WERI-Rb-1 (cell line): ENCODE measurements at regions not wholly inside any gene's neighbourhood (a gene's known extent, or its start where the extent isn't known, plus 50 kb on each side); places are given as distances from the start of the nearest gene placed in this dataset.
"Not testable (repeated sequence)": the region's sequence is repeated elsewhere in the genome, so short reads cannot be mapped to it uniquely, and the experiment has no call there.

Experiments
- DNase-seq: peaks from one replicate; pipeline ENCODE4 v3.0.0-alpha.2; 2020
- H3K27ac ChIP-seq: fragments of 250-450 bp; sonication (Bioruptor Pico); 2 replicates; pipeline ENCODE4 v1.5.1; 2020; ENCODE audit warnings: mild to moderate bottlenecking, moderate library complexity
- H3K27me3 ChIP-seq: fragments of 250-450 bp; sonication (Bioruptor Pico); 2 replicates; pipeline ENCODE4 v1.5.1; 2021; ENCODE audit warnings: mild to moderate bottlenecking, low read depth, moderate library complexity; ENCODE audit not compliant: insufficient read depth, severe bottlenecking
- H3K36me3 ChIP-seq: fragments of 250-450 bp; sonication (Bioruptor Pico); 2 replicates; pipeline ENCODE4 v1.5.1; 2020; ENCODE audit warnings: mild to moderate bottlenecking, moderate library complexity
- H3K4me3 ChIP-seq: 2 replicates; pipeline ENCODE4 v1.5.1; 2011; ENCODE audit warnings: low read depth, mild to moderate bottlenecking, control low read depth, low read length
- H3K9me3 ChIP-seq: fragments of 250-450 bp; sonication (Bioruptor Pico); 2 replicates; pipeline ENCODE4 v1.5.1; 2021; ENCODE audit warnings: mild to moderate bottlenecking, moderate library complexity; ENCODE audit not compliant: severe bottlenecking
- TF ChIP-seq, protein P1 (sequence below): IDR thresholded peaks from 2 replicates; pipeline ENCODE4 v1.5.1; 2011; ENCODE audit warnings: low read depth, mild to moderate bottlenecking, control low read depth, inconsistent platforms, low read length

GRCh38 chr5:10110228-10110627, 139.5 kb downstream of the ATPSCKMT start:
- TF ChIP-seq, protein P1, sequence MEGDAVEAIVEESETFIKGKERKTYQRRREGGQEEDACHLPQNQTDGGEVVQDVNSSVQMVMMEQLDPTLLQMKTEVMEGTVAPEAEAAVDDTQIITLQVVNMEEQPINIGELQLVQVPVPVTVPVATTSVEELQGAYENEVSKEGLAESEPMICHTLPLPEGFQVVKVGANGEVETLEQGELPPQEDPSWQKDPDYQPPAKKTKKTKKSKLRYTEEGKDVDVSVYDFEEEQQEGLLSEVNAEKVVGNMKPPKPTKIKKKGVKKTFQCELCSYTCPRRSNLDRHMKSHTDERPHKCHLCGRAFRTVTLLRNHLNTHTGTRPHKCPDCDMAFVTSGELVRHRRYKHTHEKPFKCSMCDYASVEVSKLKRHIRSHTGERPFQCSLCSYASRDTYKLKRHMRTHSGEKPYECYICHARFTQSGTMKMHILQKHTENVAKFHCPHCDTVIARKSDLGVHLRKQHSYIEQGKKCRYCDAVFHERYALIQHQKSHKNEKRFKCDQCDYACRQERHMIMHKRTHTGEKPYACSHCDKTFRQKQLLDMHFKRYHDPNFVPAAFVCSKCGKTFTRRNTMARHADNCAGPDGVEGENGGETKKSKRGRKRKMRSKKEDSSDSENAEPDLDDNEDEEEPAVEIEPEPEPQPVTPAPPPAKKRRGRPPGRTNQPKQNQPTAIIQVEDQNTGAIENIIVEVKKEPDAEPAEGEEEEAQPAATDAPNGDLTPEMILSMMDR = no peak
- peaks cover 4% of the 10 kb centered on the region for H3K9me3 ChIP-seq
- H3K27ac ChIP-seq = no peak overlapping the region
- H3K36me3 ChIP-seq = no peaks in the 10 kb centered on the region
- no peaks in the 10 kb centered on the region for H3K27me3 ChIP-seq
- DNase-seq = no peak
- H3K4me3 ChIP-seq = no peak overlapping the region

- Histone ChIP-seq H3K27ac (no peak overlapping the region), H3K36me3 (no peaks in the 10 kb centered on the region), H3K9me3 (peaks cover 4% of the 10 kb centered on the region), H3K27me3 (no peaks in the 10 kb centered on the region), H3K4me3 (no peak overlapping the region)
- no peak for DNase-seq
- TF ChIP-seq, protein P1 = no peak
These were observed 140.4 kb downstream of the ATPSCKMT start for GRCh38 chr5:10109299-10109698.

DNA sequence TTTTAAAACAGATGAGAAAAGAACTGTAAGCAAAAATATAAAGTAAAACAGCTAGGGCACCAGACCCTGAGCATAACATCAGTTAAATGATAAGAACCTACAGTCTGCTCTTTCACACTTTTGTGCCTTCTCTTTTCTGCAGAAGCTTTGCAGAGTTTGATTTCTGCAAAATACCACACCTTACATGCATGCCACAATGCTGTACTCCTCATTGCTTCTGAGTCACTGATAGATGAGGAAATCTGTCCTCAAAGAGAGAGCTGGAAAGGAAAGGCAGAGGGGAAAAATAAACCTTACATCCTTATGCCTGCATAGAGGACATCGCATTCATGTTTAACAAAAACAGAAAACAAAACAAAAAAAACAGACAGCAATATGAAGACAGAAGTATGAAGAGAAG, 142.9 kb downstream of the ATPSCKMT start:
- peaks cover 4% of the 10 kb centered on the region for H3K9me3 ChIP-seq
- H3K4me3 ChIP-seq = no peak overlapping the region
- H3K27me3 ChIP-seq = no peaks in the 10 kb centered on the region
- no peak for DNase-seq
- H3K27ac ChIP-seq = no peak overlapping the region
- H3K36me3 ChIP-seq = no peaks in the 10 kb centered on the region
- TF ChIP-seq, protein P1 = no peak

- H3K27me3 ChIP-seq = no peaks in the 10 kb centered on the region
These were observed 143.4 kb downstream of the ATPSCKMT start for GRCh38 chr5:10106285-10106684.

GRCh38 chr5:10102706-10103497, 146.8 kb downstream of the ATPSCKMT start:
- peaks cover 14% of the 10 kb centered on the region for H3K9me3 ChIP-seq
- H3K36me3 ChIP-seq = no peaks in the 10 kb centered on the region
- H3K4me3 ChIP-seq = no peak overlapping the region
- no peak overlapping the region for H3K27ac ChIP-seq
- no peaks in the 10 kb centered on the region for H3K27me3 ChIP-seq
- TF ChIP-seq, protein P1 = no peak
- no peak for DNase-seq

More at GRCh38 chr5:10106285-10106684, 143.4 kb downstream of the ATPSCKMT start:
- H3K4me3 ChIP-seq = no peak overlapping the region
- no peak for DNase-seq
- peaks cover 4% of the 10 kb centered on the region for H3K9me3 ChIP-seq
- TF ChIP-seq, protein P1 = no peak
- no peak overlapping the region for H3K27ac ChIP-seq
- H3K36me3 ChIP-seq = no peaks in the 10 kb centered on the region

DNA sequence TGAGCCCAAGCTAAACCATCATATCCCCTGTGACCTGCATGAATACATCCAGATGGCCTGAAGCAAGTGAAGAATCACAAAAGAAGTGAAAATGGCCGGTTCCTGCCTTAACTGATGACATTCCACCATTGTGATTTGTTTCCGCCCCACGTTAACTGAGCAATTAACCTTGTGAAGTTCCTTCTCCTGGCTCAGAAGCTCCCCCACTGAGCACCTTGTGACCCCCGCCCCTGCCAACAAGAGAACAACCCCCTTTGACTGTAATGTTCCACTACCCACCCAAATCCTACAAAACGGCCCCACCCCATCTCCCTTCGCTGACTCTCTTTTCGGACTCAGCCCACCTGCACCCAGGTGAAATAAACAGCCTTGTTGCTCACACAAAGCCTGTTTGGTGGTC, 147.5 kb downstream of the ATPSCKMT start:
- H3K4me3 ChIP-seq, H3K27ac ChIP-seq, H3K27me3 ChIP-seq, DNase-seq, H3K36me3 ChIP-seq: not testable (repeated sequence)
- H3K9me3 ChIP-seq = peaks cover 14% of the 10 kb centered on the region
